ENCODE measurements at regions not wholly inside any gene's neighbourhood (a gene's known extent, or its start where the extent isn't known, plus 50 kb on each side); places are given as distances from the start of the nearest gene placed in this dataset.
A peak's percentile ranks its signal among the peaks of the same experiment; 100 is the strongest.

DNA sequence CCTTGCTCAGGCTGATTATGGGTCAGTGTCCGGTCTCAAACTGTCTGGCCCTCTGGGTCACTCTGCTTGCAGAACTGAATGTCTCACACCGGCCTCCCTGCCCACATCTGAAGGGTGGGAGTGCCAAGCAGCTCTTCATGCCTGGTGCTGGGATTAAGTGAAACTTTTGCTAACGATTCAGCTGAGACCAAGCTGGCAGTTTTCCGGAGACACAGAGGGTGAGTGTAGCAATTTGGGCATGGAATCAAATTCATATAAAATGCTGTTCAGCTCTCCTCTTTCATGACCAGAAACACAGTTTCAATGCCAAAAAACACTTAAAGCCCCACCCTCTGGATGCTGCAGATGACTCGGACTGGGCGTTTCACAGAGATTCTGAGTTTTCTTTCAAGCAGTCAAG, 207.5 kb downstream of the NXNL2 start:
- peak; percentile 79 for DNase-seq (ENCODE audit: extremely low read depth, low read depth)
- TF ChIP-seq, protein P1, sequence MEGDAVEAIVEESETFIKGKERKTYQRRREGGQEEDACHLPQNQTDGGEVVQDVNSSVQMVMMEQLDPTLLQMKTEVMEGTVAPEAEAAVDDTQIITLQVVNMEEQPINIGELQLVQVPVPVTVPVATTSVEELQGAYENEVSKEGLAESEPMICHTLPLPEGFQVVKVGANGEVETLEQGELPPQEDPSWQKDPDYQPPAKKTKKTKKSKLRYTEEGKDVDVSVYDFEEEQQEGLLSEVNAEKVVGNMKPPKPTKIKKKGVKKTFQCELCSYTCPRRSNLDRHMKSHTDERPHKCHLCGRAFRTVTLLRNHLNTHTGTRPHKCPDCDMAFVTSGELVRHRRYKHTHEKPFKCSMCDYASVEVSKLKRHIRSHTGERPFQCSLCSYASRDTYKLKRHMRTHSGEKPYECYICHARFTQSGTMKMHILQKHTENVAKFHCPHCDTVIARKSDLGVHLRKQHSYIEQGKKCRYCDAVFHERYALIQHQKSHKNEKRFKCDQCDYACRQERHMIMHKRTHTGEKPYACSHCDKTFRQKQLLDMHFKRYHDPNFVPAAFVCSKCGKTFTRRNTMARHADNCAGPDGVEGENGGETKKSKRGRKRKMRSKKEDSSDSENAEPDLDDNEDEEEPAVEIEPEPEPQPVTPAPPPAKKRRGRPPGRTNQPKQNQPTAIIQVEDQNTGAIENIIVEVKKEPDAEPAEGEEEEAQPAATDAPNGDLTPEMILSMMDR (IDR thresholded peaks at IDR 0.05; ENCODE audit: low read depth, low read length), result no peak

DNA sequence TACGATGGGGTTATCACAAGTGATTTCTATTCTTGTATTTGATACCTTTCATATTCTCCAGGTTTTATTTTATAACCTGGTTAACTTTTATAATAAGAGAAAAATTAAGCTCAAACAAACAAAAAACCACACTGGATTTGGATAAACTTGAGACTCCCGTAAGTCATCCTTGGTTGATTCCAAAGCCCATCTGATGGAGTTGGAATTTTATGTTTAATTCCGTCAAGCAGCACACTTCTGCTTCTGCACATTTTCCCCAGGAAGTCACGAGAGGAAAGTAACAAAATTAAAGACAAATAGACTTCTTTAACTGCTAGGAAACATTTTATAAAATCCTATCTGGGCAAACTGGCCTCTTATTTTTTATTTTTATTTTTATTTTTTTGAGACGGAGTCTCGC, 207.9 kb downstream of the NXNL2 start:
- TF ChIP-seq, protein P1 (IDR thresholded peaks at IDR 0.05; ENCODE audit: low read depth, low read length), result no peak
- no peak for DNase-seq (ENCODE audit: extremely low read depth, low read depth)

DNA sequence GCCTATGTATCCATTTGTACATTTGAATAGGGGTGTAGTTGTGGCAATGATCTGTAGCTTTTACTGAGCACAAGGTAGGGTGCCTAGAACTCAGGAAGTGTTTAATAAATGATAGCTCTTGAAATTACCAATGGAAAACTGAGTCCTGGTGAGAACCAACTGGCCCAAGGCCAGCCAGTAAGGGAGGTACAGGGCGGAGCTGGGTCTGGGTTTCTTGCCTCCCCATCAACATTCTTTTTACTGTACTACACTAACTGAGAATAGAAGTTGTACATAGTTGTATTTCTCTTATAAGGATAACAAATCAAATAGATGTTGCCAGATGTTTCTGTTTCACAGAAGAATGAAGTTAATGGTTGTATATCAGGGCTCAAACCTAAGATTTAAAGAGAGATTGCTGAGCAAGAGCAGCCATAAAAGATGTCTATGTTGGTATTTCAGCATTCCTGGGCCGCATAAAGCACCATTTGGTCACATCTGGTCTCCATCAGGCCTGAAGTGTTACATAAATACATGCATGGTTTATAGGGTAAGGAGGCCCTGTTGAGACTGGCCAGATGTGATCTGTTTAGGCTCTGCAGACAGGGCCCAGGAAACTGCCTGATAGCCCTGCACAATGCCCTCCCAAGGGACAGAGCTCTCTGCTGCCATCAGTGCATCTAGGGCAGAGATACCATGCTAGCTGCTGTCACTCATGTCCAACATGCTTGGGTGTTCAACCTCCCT, 210.5 kb downstream of the NXNL2 start:
- peak; percentile 92 for DNase-seq (ENCODE audit: extremely low read depth, low read depth)
- TF ChIP-seq, protein P1 (IDR thresholded peaks at IDR 0.05; ENCODE audit: low read depth, low read length), result no peak

DNA sequence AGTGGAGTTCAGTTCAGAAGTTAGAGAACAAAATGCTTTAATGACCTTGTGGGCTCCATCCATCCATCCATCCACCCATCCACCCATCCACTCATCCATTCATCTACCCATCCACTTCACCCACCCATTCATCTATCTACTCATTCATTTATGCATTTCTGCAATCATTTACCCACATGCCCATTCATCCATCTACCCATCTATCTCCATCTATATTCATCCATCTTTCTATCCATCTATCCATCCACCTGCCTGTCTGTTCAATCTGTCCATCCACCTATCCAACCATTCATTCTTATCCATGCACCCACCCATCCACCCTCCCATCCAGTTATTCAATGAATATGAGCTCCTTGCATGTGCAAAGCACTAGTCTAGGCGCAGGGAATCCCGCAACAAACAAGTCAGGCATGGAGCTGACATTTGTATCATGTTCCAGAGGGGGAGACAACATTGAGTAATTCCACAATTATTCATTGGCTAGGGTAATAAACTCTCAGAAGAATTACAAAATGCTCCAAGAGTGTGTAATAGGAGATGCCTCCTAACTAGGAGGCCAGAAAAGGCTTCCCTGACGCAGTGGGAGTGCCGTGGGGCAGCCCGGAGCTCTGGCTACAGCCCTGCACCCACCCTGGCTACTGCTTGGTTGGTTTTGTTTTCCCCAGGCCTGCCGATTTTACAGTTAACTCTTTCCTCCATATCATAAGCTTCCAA, 211.2 kb downstream of the NXNL2 start:
- TF ChIP-seq, protein P1 (IDR thresholded peaks at IDR 0.05; ENCODE audit: low read depth, low read length), result no peak
- peak; percentile 83 for DNase-seq (ENCODE audit: extremely low read depth, low read depth)

DNA sequence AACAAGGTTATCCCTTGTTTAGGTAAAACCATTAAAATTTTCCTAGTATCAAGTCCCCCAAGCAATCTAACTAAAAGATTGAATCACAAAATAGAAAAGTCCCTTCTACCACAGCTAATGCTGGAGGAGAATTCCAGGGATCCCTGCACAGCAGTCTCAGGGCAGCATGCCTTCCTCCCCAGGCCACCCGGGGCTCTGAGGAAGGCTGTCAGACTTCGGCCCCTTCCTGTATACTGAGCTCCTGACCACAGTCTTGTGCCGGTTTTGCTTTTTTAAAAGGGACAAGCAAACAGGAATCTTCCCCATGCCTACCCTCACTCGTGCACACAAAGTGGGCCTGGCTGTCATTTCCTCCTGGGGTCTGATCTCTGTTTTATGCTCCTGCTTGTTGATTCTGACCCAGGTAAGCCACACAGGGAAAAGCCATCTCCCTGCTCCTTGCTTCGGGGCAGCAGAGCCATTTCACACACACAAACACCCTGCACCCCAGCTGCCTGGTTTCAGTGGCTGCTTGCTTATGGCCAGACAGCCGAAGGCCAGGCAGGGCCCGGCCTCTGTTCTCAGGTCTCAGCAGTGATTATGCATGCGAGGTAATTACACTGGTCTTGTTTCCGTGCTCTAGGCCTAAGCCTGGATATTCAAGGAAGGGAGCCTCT, 211.9 kb downstream of the NXNL2 start:
- TF ChIP-seq, protein P1 (IDR thresholded peaks at IDR 0.05; ENCODE audit: low read depth, low read length), result no peak
- no peak for DNase-seq (ENCODE audit: extremely low read depth, low read depth)

DNA sequence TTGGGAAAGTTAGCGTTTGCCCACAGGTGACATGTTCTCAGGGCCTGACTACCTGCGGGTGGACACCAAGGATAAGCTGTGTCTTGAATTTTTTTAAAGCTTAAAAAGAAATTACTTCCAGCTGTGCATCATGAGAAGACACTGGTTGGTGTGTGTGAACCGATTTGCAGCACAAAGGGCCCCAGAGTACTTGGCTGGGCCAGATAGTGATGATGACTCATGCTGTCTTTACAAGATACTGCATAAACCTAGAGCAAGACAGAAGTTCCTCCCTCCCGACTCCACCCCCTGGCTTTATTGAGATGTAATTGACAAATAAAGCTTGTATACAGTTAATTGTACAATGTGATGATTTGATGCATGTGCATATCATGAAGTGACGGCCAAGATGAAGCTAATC, 212.8 kb downstream of the NXNL2 start:
- TF ChIP-seq, protein P1 (IDR thresholded peaks at IDR 0.05; ENCODE audit: low read depth, low read length), result no peak
- DNase-seq (ENCODE audit: extremely low read depth, low read depth), result peak; percentile 77
